SJSA1 (cell line): ENCODE measurements at regions not wholly inside any gene's neighbourhood (a gene's known extent, or its start where the extent isn't known, plus 50 kb on each side); places are given as distances from the start of the nearest gene placed in this dataset.

Experiments
- DNase-seq, 2 experiments: peaks; one replicate each; pipeline ENCODE4 v3.0.0-alpha.2; 2015 to 2020; ENCODE audit warnings: low spot score in 2 of 2, low read depth in 1 of 2
- H3K27ac ChIP-seq: fragments of 250-450 bp; sonication (Bioruptor Pico); 2 replicates; pipeline ENCODE4 v1.5.1; 2020; ENCODE audit warnings: mild to moderate bottlenecking, moderate library complexity
- H3K27me3 ChIP-seq: fragments of 250-450 bp; sonication (Bioruptor Pico); replicated peaks from 2 replicates; pipeline ENCODE4 v1.5.1; 2020; ENCODE audit warnings: mild to moderate bottlenecking, moderate library complexity
- H3K36me3 ChIP-seq: fragments of 250-450 bp; sonication (Bioruptor Pico); 2 replicates; pipeline ENCODE4 v1.5.1; 2020; ENCODE audit warnings: mild to moderate bottlenecking
- H3K4me1 ChIP-seq: fragments of 250-450 bp; sonication (Bioruptor Pico); replicated peaks from 2 replicates; pipeline ENCODE4 v1.6.1; 2021; ENCODE audit warnings: mild to moderate bottlenecking
- H3K4me3 ChIP-seq: fragments of 250-450 bp; sonication (Bioruptor Pico); 2 replicates; pipeline ENCODE4 v1.5.1; 2020; ENCODE audit warnings: mild to moderate bottlenecking
- H3K9me3 ChIP-seq: fragments of 250-450 bp; sonication (Bioruptor Pico); replicated peaks from 2 replicates; pipeline ENCODE4 v1.5.1; 2020; ENCODE audit warnings: mild to moderate bottlenecking

- H3K9me3 ChIP-seq, result no peaks in the 10 kb centered on the region
- peaks cover 7% of the 10 kb centered on the region; the same call in 1 of the 2 replicates for H3K4me1 ChIP-seq
- DNase-seq, result no peak
- H3K27ac ChIP-seq, result no peak overlapping the region
- H3K27me3 ChIP-seq, result no peaks in the 10 kb centered on the region
- no peak overlapping the region for H3K4me3 ChIP-seq
- H3K36me3 ChIP-seq, result no peaks in the 10 kb centered on the region
Observed at GRCh38 chr15:47661661-47662180, 55.6 kb upstream of the SEMA6D start.

DNA sequence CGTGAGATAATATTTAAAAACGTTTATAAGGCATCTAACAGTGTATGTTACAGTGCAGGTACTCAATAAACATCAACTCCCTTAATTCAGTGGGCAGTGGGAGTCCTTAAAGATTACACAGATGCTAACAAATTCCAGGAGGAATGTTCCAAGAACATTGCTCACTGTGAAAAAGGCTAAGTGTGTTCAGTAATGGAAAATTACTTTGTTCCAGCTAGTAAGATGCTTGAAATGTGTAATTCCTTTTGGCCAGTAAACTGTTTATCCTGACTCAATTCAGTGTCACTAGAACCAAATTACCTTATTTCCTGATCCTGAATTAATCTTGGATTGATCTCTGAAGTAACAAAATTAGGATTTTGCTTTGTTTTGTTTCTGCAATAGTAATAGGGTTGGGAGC, 54.2 kb upstream of the SEMA6D start:
- DNase-seq, result no peak
- no peaks in the 10 kb centered on the region for H3K27me3 ChIP-seq
- no peak overlapping the region for H3K4me3 ChIP-seq
- no peaks in the 10 kb centered on the region for H3K9me3 ChIP-seq
- no peak overlapping the region for H3K27ac ChIP-seq
- no peaks in the 10 kb centered on the region for H3K36me3 ChIP-seq
- peaks cover 7% of the 10 kb centered on the region; the same call in 1 of the 2 replicates for H3K4me1 ChIP-seq
